MG63 (cell line): ENCODE measurements at regions not wholly inside any gene's neighbourhood (a gene's known extent, or its start where the extent isn't known, plus 50 kb on each side); places are given as distances from the start of the nearest gene placed in this dataset.

Experiments
- DNase-seq: peaks from one replicate; pipeline ENCODE4 v3.0.0-alpha.2; 2020
- H3K27me3 ChIP-seq: fragments of 250-450 bp; sonication (Bioruptor Pico); 2 replicates; pipeline ENCODE4 v1.5.1; 2020; ENCODE audit warnings: mild to moderate bottlenecking, moderate library complexity
- H3K36me3 ChIP-seq: fragments of 250-450 bp; sonication (Bioruptor Pico); 2 replicates; pipeline ENCODE4 v1.5.1; 2020; ENCODE audit warnings: mild to moderate bottlenecking, moderate library complexity
- H3K4me3 ChIP-seq: fragments of 250-450 bp; sonication (Bioruptor Pico); 2 replicates; pipeline ENCODE4 v1.5.1; 2020; ENCODE audit warnings: mild to moderate bottlenecking, moderate library complexity
- H3K9me3 ChIP-seq: fragments of 250-450 bp; sonication (Bioruptor Pico); 2 replicates; pipeline ENCODE4 v1.5.1; 2020; ENCODE audit warnings: mild to moderate bottlenecking, moderate library complexity

DNA sequence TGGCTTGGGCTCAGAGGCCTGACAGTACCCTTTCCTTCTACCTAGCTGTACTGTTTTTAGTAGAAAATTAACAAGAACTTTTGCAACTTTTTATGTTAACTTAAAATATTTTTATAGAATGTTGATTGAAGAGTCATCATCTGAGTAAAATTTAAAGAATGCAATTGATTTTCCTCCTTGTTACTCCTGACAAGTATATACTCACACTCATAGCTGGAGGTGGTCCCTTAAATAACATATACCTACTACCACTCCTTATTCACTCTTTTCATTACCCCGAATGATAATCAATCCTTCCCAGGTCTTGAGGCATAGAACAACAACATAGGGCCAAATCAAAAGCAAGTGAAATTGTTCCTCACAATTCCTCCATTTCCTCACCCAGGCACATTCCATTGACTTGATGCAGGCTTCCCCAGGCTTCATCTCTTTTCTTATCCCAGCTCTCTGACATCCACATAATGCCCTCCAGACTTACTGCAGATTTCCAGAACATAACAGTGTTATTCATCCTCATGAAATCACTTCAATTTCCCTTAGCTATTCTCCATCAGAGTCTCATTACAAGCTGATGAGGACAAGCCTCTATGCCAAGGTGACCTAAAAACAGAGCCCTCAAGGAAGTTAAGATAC lies 73.2 kb upstream of the ANXA10 start:
- no peaks in the 10 kb centered on the region for H3K36me3 ChIP-seq
- DNase-seq, result no peak
- H3K9me3 ChIP-seq, result peaks cover 4% of the 10 kb centered on the region
- H3K27me3 ChIP-seq, result no peaks in the 10 kb centered on the region
- no peak overlapping the region for H3K4me3 ChIP-seq

- DNase-seq, result no peak
- H3K36me3 ChIP-seq, result no peaks in the 10 kb centered on the region
- peaks cover 4% of the 10 kb centered on the region for H3K9me3 ChIP-seq
- H3K4me3 ChIP-seq, result no peak overlapping the region
- H3K27me3 ChIP-seq, result no peaks in the 10 kb centered on the region
Observed at GRCh38 chr4:168019921-168020320, 72.4 kb upstream of the ANXA10 start.

DNA sequence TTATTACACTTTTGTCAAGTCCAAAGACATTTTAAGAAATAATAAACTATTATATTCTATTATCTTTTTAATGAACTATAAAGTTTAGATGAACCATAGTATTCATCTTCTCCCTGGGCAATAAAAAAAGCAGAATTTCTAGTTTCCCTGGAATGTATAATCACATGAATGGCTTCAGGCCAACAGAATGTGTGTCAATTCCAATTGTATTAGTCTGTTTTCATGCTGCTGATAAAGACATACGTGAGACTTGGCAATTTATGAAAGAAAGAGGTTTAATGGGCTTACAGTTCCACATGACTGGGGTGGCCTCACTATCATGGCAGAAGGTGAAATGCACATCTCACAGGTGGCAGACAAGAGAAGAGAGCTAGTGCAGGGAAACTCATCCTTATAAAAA lies 70.7 kb upstream of the ANXA10 start:
- no peak overlapping the region for H3K4me3 ChIP-seq
- no peaks in the 10 kb centered on the region for H3K36me3 ChIP-seq
- H3K9me3 ChIP-seq, result peaks cover 4% of the 10 kb centered on the region
- no peak for DNase-seq
- no peaks in the 10 kb centered on the region for H3K27me3 ChIP-seq

DNA sequence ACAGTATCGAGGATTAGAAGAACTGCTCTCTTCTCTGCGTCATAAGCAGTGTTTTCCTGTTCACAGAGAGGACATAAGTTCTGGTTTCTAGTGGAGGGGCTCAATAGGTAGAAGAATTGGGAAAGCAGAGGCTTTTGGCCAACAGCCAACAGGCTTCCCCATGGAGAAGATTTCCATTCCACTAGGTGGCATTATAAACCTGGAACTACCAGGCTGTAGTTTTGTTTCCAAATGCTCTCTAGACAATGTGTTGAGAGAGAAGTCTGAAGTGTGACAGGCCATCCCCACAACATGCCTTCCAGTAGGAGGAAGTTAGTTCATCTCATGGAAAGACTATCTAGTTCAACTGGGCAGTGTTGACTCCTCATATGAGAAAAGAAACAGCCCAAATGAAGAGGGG lies 63.8 kb upstream of the ANXA10 start:
- no peaks in the 10 kb centered on the region for H3K36me3 ChIP-seq
- no peaks in the 10 kb centered on the region for H3K27me3 ChIP-seq
- no peaks in the 10 kb centered on the region; the same call in 1 of the 2 replicates for H3K9me3 ChIP-seq
- no peak for DNase-seq
- no peak overlapping the region for H3K4me3 ChIP-seq

GRCh38 chr4:168028970-168029597 lies 63.3 kb upstream of the ANXA10 start:
- DNase-seq, result peak; percentile 10
- no peak overlapping the region for H3K4me3 ChIP-seq
- no peaks in the 10 kb centered on the region for H3K9me3 ChIP-seq
- H3K36me3 ChIP-seq, result no peaks in the 10 kb centered on the region
- no peaks in the 10 kb centered on the region for H3K27me3 ChIP-seq

DNA sequence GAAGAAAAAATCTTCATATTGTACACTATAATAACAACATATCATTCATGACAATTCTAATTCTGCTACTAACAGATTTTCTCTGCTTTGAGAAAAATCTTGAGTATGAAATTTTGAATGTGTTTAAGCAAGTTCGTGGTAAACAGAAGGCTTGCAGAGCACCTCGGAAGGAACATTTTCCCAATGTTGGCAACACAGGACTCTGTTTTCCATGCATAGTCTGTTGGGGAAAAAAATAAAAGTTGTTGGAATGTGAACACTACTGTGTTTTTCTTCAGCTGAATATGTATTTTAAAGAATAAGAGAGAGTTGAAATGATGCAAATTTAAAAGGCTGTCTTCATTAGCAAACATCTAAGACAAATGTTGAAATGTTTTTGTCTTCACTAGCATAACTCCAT lies 54.7 kb upstream of the ANXA10 start:
- H3K9me3 ChIP-seq, result no peaks in the 10 kb centered on the region
- no peak overlapping the region for H3K4me3 ChIP-seq
- no peaks in the 10 kb centered on the region for H3K27me3 ChIP-seq
- no peaks in the 10 kb centered on the region for H3K36me3 ChIP-seq
- no peak for DNase-seq

DNA sequence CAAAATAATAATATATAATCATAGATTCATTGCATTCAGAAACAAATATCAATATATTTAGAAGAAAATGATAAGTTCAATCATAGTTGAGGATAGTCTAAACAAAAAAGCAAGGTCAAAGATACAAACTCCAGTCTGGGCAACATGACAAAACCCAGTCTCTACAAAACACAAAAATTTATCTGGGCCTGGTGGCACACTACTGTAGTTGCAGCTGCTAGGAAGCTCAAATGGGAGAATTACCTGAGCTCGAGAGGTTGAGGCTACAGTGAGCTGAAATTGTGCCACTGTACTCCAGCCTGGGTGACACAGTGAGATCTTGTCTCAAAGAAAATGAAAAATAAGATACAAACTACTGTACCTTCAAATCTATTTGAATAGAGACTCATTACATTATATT lies 52.7 kb upstream of the ANXA10 start:
- no peak for DNase-seq

More for the DNA sequence above, 52.7 kb upstream of the ANXA10 start:
- H3K9me3 ChIP-seq, result no peaks in the 10 kb centered on the region
- H3K36me3 ChIP-seq, result no peaks in the 10 kb centered on the region
- H3K4me3 ChIP-seq, result no peak overlapping the region
- H3K27me3 ChIP-seq, result no peaks in the 10 kb centered on the region
